Neural cell (in vitro differentiated cells): ENCODE measurements at regions not wholly inside any gene's neighbourhood (a gene's known extent, or its start where the extent isn't known, plus 50 kb on each side); places are given as distances from the start of the nearest gene placed in this dataset.

Experiments
- H2AFZ ChIP-seq: fragments of 200-600, 300-800 bp; sonication (generic), shearing (Covaris generic); 2 replicates; pipeline ENCODE4 v1.6.0; 2014; ENCODE audit warnings: low read depth, mild to moderate bottlenecking, antibody characterized with exemption, low read length, moderate library complexity
- H3F3A ChIP-seq: fragments of 200-600 bp; shearing (Covaris generic); 2 replicates; pipeline ENCODE4 v1.6.1; 2016; ENCODE audit warnings: mild to moderate bottlenecking, moderate library complexity, mixed read lengths, antibody characterized with exemption, low read length; ENCODE audit not compliant: insufficient read depth, poor library complexity, severe bottlenecking
- H3K27ac ChIP-seq: fragments of 200-600, 300-800 bp; sonication (generic), shearing (Covaris generic); 2 replicates; pipeline ENCODE4 v1.5.1; 2014; ENCODE audit warnings: mild to moderate bottlenecking, low read length, moderate library complexity
- H3K27me3 ChIP-seq: fragments of 300-800, 200-600 bp; sonication (generic), shearing (Covaris generic); 2 replicates; pipeline ENCODE4 v1.6.0; 2014; ENCODE audit warnings: mild to moderate bottlenecking, low read depth, low read length, moderate library complexity; ENCODE audit not compliant: insufficient read depth
- H3K36me3 ChIP-seq: fragments of 300-800, 200-600 bp; sonication (generic), shearing (Covaris generic); 2 replicates; pipeline ENCODE4 v1.5.1; 2014; ENCODE audit warnings: mild to moderate bottlenecking, antibody characterized with exemption, low read length, moderate library complexity; ENCODE audit not compliant: insufficient read depth
- H3K4me2 ChIP-seq: fragments of 300-800, 200-600 bp; sonication (generic), shearing (Covaris generic); 2 replicates; pipeline ENCODE4 v1.6.0; 2014; ENCODE audit warnings: mild to moderate bottlenecking, low read length
- H3K4me3 ChIP-seq: fragments of 300-800, 200-600 bp; sonication (generic), shearing (Covaris generic); 2 replicates; pipeline ENCODE4 v1.5.1; 2014; ENCODE audit warnings: mild to moderate bottlenecking, low read length, moderate library complexity
- H3K79me2 ChIP-seq: fragments of 200-600 bp; shearing (Covaris generic); replicated peaks from 2 replicates; pipeline ENCODE4 v1.6.0; 2014; ENCODE audit warnings: mild to moderate bottlenecking, low read length, moderate library complexity; ENCODE audit not compliant: insufficient read depth
- H3K9ac ChIP-seq: fragments of 300-800, 200-600 bp; sonication (generic), shearing (Covaris generic); 2 replicates; pipeline ENCODE4 v1.6.1; 2016; ENCODE audit warnings: mild to moderate bottlenecking, low read length, mixed read lengths
- H3K9me2 ChIP-seq: fragments of 200-600 bp; shearing (Covaris generic); 2 replicates; pipeline ENCODE4 v1.6.1; 2016; ENCODE audit warnings: mild to moderate bottlenecking, low read length, mixed read lengths; ENCODE audit not compliant: insufficient read depth
- H3K9me3 ChIP-seq: fragments of 200-600, 300-800 bp; sonication (generic), shearing (Covaris generic); 2 replicates; pipeline ENCODE4 v1.6.1; 2016; ENCODE audit warnings: mild to moderate bottlenecking, mixed run types, low read length, moderate library complexity, mixed read lengths
- H4K20me1 ChIP-seq: fragments of 200-600 bp; shearing (Covaris generic); 2 replicates; pipeline ENCODE4 v1.6.1; 2016; ENCODE audit warnings: mild to moderate bottlenecking, mixed run types; ENCODE audit not compliant: insufficient read depth
- CTCF ChIP-seq: fragments of 450-650 bp; IDR thresholded peaks from 2 replicates; pipeline ENCODE4 v1.5.1; 2014; ENCODE audit warnings: antibody characterized with exemption, mild to moderate bottlenecking, moderate library complexity; ENCODE audit not compliant: poor library complexity, severe bottlenecking
- EP300 ChIP-seq: fragments of 450-650 bp; conservative IDR thresholded peaks from 2 replicates; pipeline ENCODE4 v1.6.1; 2014; ENCODE audit warnings: antibody characterized with exemption, mild to moderate bottlenecking, moderate library complexity; ENCODE audit not compliant: poor library complexity, severe bottlenecking
- EZH2 ChIP-seq: fragments of 200-600, 300-800 bp; shearing (Covaris generic), sonication (generic); IDR thresholded peaks from 2 replicates; pipeline ENCODE4 v1.6.1; 2014; ENCODE audit warnings: antibody characterized with exemption, low read length, borderline replicate concordance, mild to moderate bottlenecking; ENCODE audit not compliant: insufficient read depth, poor library complexity, severe bottlenecking
- MXI1 ChIP-seq: fragments of 450-650 bp; conservative IDR thresholded peaks from 2 replicates; pipeline ENCODE4 v1.6.1; 2014; ENCODE audit warnings: antibody characterized with exemption, mild to moderate bottlenecking; ENCODE audit not compliant: poor library complexity, severe bottlenecking
- POLR2AphosphoS5 ChIP-seq: IDR thresholded peaks from 2 replicates; pipeline ENCODE4 v1.6.1; 2012
- RAD21 ChIP-seq: fragments of 450-650 bp; conservative IDR thresholded peaks from 2 replicates; pipeline ENCODE4 v1.6.1; 2014; ENCODE audit warnings: antibody characterized with exemption, mild to moderate bottlenecking, moderate library complexity
- REST ChIP-seq: IDR thresholded peaks from 2 replicates; pipeline ENCODE4 v1.6.1; 2012; ENCODE audit warnings: borderline replicate concordance
- SMC3 ChIP-seq: fragments of 450-650 bp; conservative IDR thresholded peaks from 2 replicates; pipeline ENCODE4 v1.6.1; 2014; ENCODE audit warnings: antibody characterized with exemption, mild to moderate bottlenecking, moderate library complexity; ENCODE audit not compliant: poor library complexity
- TAF1 ChIP-seq: IDR thresholded peaks from 2 replicates; pipeline ENCODE4 v1.6.1; 2012; ENCODE audit warnings: low read depth

- Histone ChIP-seq H3K27me3 (no peaks in the 10 kb centered on the region), H3K9me2 (no peaks in the 10 kb centered on the region), H4K20me1 (no peaks in the 10 kb centered on the region), H3K9me3 (no peaks in the 10 kb centered on the region), H3K27ac (no peak overlapping the region), H3K9ac (no peak overlapping the region), H2AFZ (no peak overlapping the region), H3K4me2 (no peak overlapping the region), H3F3A (no peaks in the 10 kb centered on the region), H3K36me3 (no peaks in the 10 kb centered on the region), H3K4me3 (no peak overlapping the region), H3K79me2 (no peaks in the 10 kb centered on the region)
- TF ChIP-seq POLR2AphosphoS5 (no peak), MXI1 (no peak), REST (no peak), EZH2 (no peak), RAD21 (no peak), TAF1 (no peak), SMC3 (no peak), CTCF (no peak), EP300 (no peak)
Measured at GRCh38 chr22:27237080-27237741, 564.3 kb downstream of the MN1 start.

- Histone ChIP-seq H3K9ac (no peak overlapping the region), H3K4me3 (no peak overlapping the region), H3K27ac (no peak overlapping the region), H3F3A (no peaks in the 10 kb centered on the region), H3K4me2 (no peak overlapping the region), H3K27me3 (no peaks in the 10 kb centered on the region), H3K79me2 (no peaks in the 10 kb centered on the region), H4K20me1 (no peaks in the 10 kb centered on the region), H3K36me3 (no peaks in the 10 kb centered on the region), H3K9me3 (no peaks in the 10 kb centered on the region), H2AFZ (no peak overlapping the region), H3K9me2 (no peaks in the 10 kb centered on the region)
- TF ChIP-seq EZH2 = no peak
- no peak for TF ChIP-seq SMC3
- TF ChIP-seq MXI1 = no peak
- no peak for TF ChIP-seq RAD21
- TF ChIP-seq TAF1 = no peak
- TF ChIP-seq CTCF = no peak
Measured at GRCh38 chr22:27238935-27239510, 562.5 kb downstream of the MN1 start.
